Stomach (tissue), 4 donors: ENCODE measurements at regions not wholly inside any gene's neighbourhood (a gene's known extent, or its start where the extent isn't known, plus 50 kb on each side); places are given as distances from the start of the nearest gene placed in this dataset.
A peak's percentile ranks its signal among the peaks of the same experiment; 100 is the strongest.

ENCODE experiments used
- CTCF ChIP-seq, 7 experiments: fragments of 450-650 bp in 4 of 7; fragments of 200-600 bp in 3 of 7; sonication (generic) in 3 of 7; IDR thresholded peaks; one replicate each; pipeline ENCODE4 v1.5.1; 2016 to 2019; ENCODE audit warnings: antibody characterized with exemption in 7 of 7, control low read depth in 2 of 7, mild to moderate bottlenecking in 1 of 7
- EP300 ChIP-seq: sonication (generic); formaldehyde crosslinking; IDR thresholded peaks from one replicate; pipeline ENCODE4 v1.6.1; 2017; ENCODE audit warnings: antibody characterized with exemption
- POLR2AphosphoS5 ChIP-seq, 3 donors: sonication (generic); formaldehyde crosslinking; IDR thresholded peaks; one replicate each; pipeline ENCODE4 v1.6.1; 2016; ENCODE audit warnings: antibody characterized with exemption in 3 of 3

- TF ChIP-seq CTCF (IDR thresholded peaks at IDR 0.05) (no peak), POLR2AphosphoS5 (IDR thresholded peaks at IDR 0.05) (peak in 1 of 3 donors; percentile 53), EP300 (no peak)
Measured at GRCh38 chr4:53855581-53856250, 208.7 kb downstream of the CHIC2 start.
